Mesenteric fat pad (tissue), 1 donor: ENCODE measurements at regions not wholly inside any gene's neighbourhood (a gene's known extent, or its start where the extent isn't known, plus 50 kb on each side); places are given as distances from the start of the nearest gene placed in this dataset.
A peak's percentile ranks its signal among the peaks of the same experiment; 100 is the strongest.
"Not testable (repeated sequence)": the region's sequence is repeated elsewhere in the genome, so short reads cannot be mapped to it uniquely, and the experiment has no call there.

Experiments used
- DNase-seq: peaks from one replicate; pipeline ENCODE4 v3.0.0-alpha.2; 2020; ENCODE audit warnings: low spot score
- donor health status: DM: yes; HTN: yes; CAD: no.

- DNase-seq, result no peak
These were observed 386.4 kb upstream of the MMS22L start for GRCh38 chr6:97669191-97670031.

- DNase-seq, result no peak
These were observed 391.8 kb upstream of the MMS22L start for GRCh38 chr6:97674802-97675201.

- no peak for DNase-seq
These were observed 394.6 kb upstream of the MMS22L start for GRCh38 chr6:97677626-97678025.

- no peak for DNase-seq
These were observed 404.9 kb upstream of the MMS22L start for GRCh38 chr6:97687916-97688315.

- DNase-seq, result peak; percentile 33
These were observed 406.2 kb upstream of the MMS22L start for GRCh38 chr6:97689078-97689754.

- DNase-seq, result no peak
These were observed 414.4 kb upstream of the MMS22L start for GRCh38 chr6:97697456-97697855.

- DNase-seq, result no peak
These were observed 418.8 kb upstream of the MMS22L start for GRCh38 chr6:97701801-97702200.

- no peak for DNase-seq
These were observed 419.2 kb upstream of the MMS22L start for GRCh38 chr6:97702248-97702647.

- DNase-seq, result no peak
These were observed 420.6 kb upstream of the MMS22L start for GRCh38 chr6:97703661-97704060.

GRCh38 chr6:97705568-97705967, 422.6 kb upstream of the MMS22L start:
- DNase-seq, result no peak

GRCh38 chr6:97712751-97713150, 429.7 kb upstream of the MMS22L start:
- DNase-seq, result no peak

- DNase-seq, result no peak
These were observed 431.8 kb upstream of the MMS22L start for GRCh38 chr6:97714772-97715171.

GRCh38 chr6:97717086-97717485, 434.1 kb upstream of the MMS22L start:
- DNase-seq, result no peak

- no peak for DNase-seq
These were observed 443.4 kb upstream of the MMS22L start for GRCh38 chr6:97726378-97726777.

- no peak for DNase-seq
These were observed 449.0 kb upstream of the MMS22L start for GRCh38 chr6:97732045-97732444.

GRCh38 chr6:97757575-97757974, 474.6 kb upstream of the MMS22L start:
- DNase-seq, result no peak

GRCh38 chr6:97765461-97765860, 482.4 kb upstream of the MMS22L start:
- DNase-seq, result no peak

- DNase-seq, result no peak
These were observed 488.4 kb upstream of the MMS22L start for GRCh38 chr6:97771372-97771771.

- no peak for DNase-seq
These were observed 492.0 kb upstream of the MMS22L start for GRCh38 chr6:97775012-97775411.

GRCh38 chr6:97778290-97779038, 495.4 kb upstream of the MMS22L start:
- DNase-seq, result no peak

GRCh38 chr6:97779039-97779766, 496.2 kb upstream of the MMS22L start:
- not testable (repeated sequence) for DNase-seq
